ENCODE measurements at regions not wholly inside any gene's neighbourhood (a gene's known extent, or its start where the extent isn't known, plus 50 kb on each side); places are given as distances from the start of the nearest gene placed in this dataset.

DNA sequence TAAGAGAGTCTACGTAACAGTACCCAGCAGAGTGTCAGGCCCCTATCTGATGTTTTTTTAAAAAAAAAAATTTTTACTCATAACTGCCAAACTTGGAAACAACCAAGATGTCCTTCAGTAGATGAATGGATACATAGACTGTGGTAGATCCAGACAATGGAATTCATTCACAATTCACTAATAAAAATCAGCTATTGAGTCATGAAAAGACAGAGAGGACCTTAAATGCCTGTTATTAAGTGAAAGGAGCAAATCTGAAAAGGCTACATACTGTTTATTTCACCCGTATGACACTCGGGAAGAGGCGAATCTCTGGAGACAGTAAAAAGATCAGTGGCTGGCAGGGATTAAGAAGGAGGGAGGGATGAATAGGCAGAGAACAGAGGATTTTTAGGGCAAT is 541.4 kb upstream of the TENM4 start:
- no peak overlapping the region for H3K14ac ChIP-seq (ENCODE audit: low read length)
- no peak overlapping the region for H4K12ac ChIP-seq (ENCODE audit: low read depth, low read length)
- H2BK120ac ChIP-seq (ENCODE audit: insufficient read depth, low read length, poor library complexity) = no peak overlapping the region
- no peak overlapping the region for H3K27ac ChIP-seq (ENCODE audit: low read depth, low read length)
- no peak overlapping the region for H3K4me2 ChIP-seq (ENCODE audit: low read length)
- DNase-seq = no peak
- no peaks in the 10 kb centered on the region for H3K9me3 ChIP-seq (ENCODE audit: insufficient read depth, low read depth, low read length)
- no peak overlapping the region for H4K91ac ChIP-seq (ENCODE audit: low read depth, low read length)
- no peak overlapping the region for H3K4me3 ChIP-seq (ENCODE audit: low read depth, low read length)
- H3K23ac ChIP-seq (ENCODE audit: low read length) = no peak overlapping the region
- H3K9ac ChIP-seq (ENCODE audit: low read length) = no peak overlapping the region
- no peaks in the 10 kb centered on the region for H3K79me1 ChIP-seq (ENCODE audit: low read length)
- no peaks in the 10 kb centered on the region for H3K36me3 ChIP-seq (ENCODE audit: control insufficient read depth in 1 of 2, insufficient read depth in 2 of 2, low read length in 2 of 2)
- no peak overlapping the region for H3K4ac ChIP-seq (ENCODE audit: low read depth, low read length)
- no peak overlapping the region for H2AK5ac ChIP-seq (ENCODE audit: low read length)
- no peaks in the 10 kb centered on the region for H3K27me3 ChIP-seq (ENCODE audit: insufficient read depth, low read length)
- no CpG with 5 or more reads among the region's 4 CpGs for WGBS (ENCODE audit: extremely low coverage, insufficient coverage, insufficient read length)
- no peaks in the 10 kb centered on the region for H3K4me1 ChIP-seq (ENCODE audit: control insufficient read depth in 1 of 2, insufficient read depth in 2 of 2, low read length in 2 of 2)
- H3K18ac ChIP-seq (ENCODE audit: low read length) = no peak overlapping the region
- no peak overlapping the region for H4K8ac ChIP-seq (ENCODE audit: low read depth, low read length)
- no peak overlapping the region for H2BK5ac ChIP-seq (ENCODE audit: low read depth, low read length, poor library complexity)
- no peak overlapping the region for H2AFZ ChIP-seq (ENCODE audit: insufficient read depth, low read length, poor library complexity)
- H3K79me2 ChIP-seq (ENCODE audit: control insufficient read depth, insufficient read depth, low read length, poor library complexity) = no peaks in the 10 kb centered on the region
- H2BK12ac ChIP-seq (ENCODE audit: low read length) = no peak overlapping the region

DNA sequence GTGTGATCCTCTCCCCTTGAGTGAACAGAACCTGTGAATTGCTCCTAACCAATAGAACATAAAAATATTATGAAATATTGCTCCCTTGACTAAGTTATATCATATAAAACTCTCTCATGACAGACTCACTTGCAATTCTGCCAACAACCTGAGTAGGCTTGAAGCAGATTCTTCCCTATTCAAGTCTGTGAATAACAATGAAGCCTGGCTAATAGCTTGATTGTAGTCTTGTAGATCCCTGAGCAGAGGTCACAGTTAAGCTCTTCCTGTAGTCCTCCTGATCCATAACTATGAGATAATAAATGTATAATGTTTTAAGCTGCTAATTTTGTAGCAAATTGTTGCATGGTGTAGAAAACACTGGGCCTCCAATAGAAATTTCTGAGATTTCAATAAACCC is 540.1 kb upstream of the TENM4 start:
- H2BK12ac ChIP-seq (ENCODE audit: low read length) = no peak overlapping the region
- no peak overlapping the region for H3K18ac ChIP-seq (ENCODE audit: low read length)
- H3K27me3 ChIP-seq (ENCODE audit: insufficient read depth, low read length) = no peaks in the 10 kb centered on the region
- H3K36me3 ChIP-seq (ENCODE audit: control insufficient read depth in 1 of 2, insufficient read depth in 2 of 2, low read length in 2 of 2) = no peaks in the 10 kb centered on the region
- H3K9ac ChIP-seq (ENCODE audit: low read length) = no peak overlapping the region
- no peak overlapping the region for H2AK5ac ChIP-seq (ENCODE audit: low read length)
- no peak overlapping the region for H3K4ac ChIP-seq (ENCODE audit: low read depth, low read length)
- H3K4me1 ChIP-seq (ENCODE audit: control insufficient read depth in 1 of 2, insufficient read depth in 2 of 2, low read length in 2 of 2) = no peaks in the 10 kb centered on the region
- H3K79me1 ChIP-seq (ENCODE audit: low read length) = no peaks in the 10 kb centered on the region
- H3K4me3 ChIP-seq (ENCODE audit: low read depth, low read length) = no peak overlapping the region
- H3K4me2 ChIP-seq (ENCODE audit: low read length) = no peak overlapping the region
- H2AFZ ChIP-seq (ENCODE audit: insufficient read depth, low read length, poor library complexity) = no peak overlapping the region
- H3K9me3 ChIP-seq (ENCODE audit: insufficient read depth, low read depth, low read length) = no peaks in the 10 kb centered on the region
- H3K79me2 ChIP-seq (ENCODE audit: control insufficient read depth, insufficient read depth, low read length, poor library complexity) = no peaks in the 10 kb centered on the region
- DNase-seq = no peak
- H4K91ac ChIP-seq (ENCODE audit: low read depth, low read length) = no peak overlapping the region
- no peak overlapping the region for H2BK5ac ChIP-seq (ENCODE audit: low read depth, low read length, poor library complexity)
- H4K8ac ChIP-seq (ENCODE audit: low read depth, low read length) = no peak overlapping the region
- H3K14ac ChIP-seq (ENCODE audit: low read length) = no peak overlapping the region
- no peak overlapping the region for H3K27ac ChIP-seq (ENCODE audit: low read depth, low read length)
- H4K12ac ChIP-seq (ENCODE audit: low read depth, low read length) = no peak overlapping the region
- no peak overlapping the region for H3K23ac ChIP-seq (ENCODE audit: low read length)
- H2BK120ac ChIP-seq (ENCODE audit: insufficient read depth, low read length, poor library complexity) = no peak overlapping the region

DNA sequence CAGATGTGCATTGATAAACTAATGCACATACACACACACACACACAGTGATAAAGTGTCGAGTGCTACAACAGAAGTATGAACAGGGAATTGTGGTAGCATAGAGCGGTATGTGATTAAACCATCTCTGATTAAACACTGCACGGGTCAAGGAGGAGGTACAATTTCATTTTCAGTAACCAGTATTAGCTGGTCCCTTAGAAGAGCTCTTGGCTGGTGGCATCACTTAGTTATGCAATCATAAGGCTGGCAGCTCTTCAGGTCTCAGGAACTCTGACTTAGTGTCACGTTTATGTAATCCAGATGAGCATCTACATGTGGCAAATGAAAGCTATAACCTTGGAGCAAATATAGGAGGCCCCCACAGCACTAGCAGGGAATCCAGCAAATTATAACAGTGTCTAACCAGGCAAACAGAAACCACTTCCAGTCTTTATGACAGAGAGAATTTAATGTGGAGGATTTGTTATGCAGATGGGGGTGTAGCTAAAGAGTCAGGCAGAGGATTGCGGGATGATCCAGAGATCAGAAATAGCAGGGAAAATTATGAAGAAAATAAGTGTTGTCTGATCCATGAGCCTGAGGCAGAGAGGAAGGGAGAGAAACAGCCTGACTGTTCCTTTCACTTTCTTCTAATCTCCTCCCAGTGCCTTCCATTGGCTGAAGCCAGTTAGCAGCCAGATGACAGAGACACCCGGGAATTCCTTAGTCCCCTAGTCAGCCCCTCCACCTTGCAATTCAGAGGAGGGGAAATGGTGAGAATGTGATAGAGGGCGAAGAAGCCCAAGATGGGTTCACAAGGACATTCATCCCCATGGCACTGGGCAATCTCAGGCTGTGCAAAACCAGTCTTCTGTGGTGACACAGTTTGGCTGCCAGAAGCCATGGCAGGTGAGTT is 533.1 kb upstream of the TENM4 start:
- Histone ChIP-seq H2BK12ac (ENCODE audit: low read length) (no peak overlapping the region), H3K27me3 (ENCODE audit: insufficient read depth, low read length) (no peaks in the 10 kb centered on the region), H4K91ac (ENCODE audit: low read depth, low read length) (no peak overlapping the region), H3K14ac (ENCODE audit: low read length) (no peak overlapping the region), H3K4me3 (ENCODE audit: low read depth, low read length) (no peak overlapping the region), H4K12ac (ENCODE audit: low read depth, low read length) (no peak overlapping the region), H2BK120ac (ENCODE audit: insufficient read depth, low read length, poor library complexity) (no peak overlapping the region), H3K4ac (ENCODE audit: low read depth, low read length) (no peak overlapping the region), H2BK5ac (ENCODE audit: low read depth, low read length, poor library complexity) (no peak overlapping the region), H3K79me2 (ENCODE audit: control insufficient read depth, insufficient read depth, low read length, poor library complexity) (no peaks in the 10 kb centered on the region), H4K8ac (ENCODE audit: low read depth, low read length) (no peak overlapping the region), H3K79me1 (ENCODE audit: low read length) (no peaks in the 10 kb centered on the region), H3K9ac (ENCODE audit: low read length) (no peak overlapping the region), H3K4me2 (ENCODE audit: low read length) (no peak overlapping the region), H3K27ac (ENCODE audit: low read depth, low read length) (no peak overlapping the region), H3K18ac (ENCODE audit: low read length) (no peak overlapping the region), H2AFZ (ENCODE audit: insufficient read depth, low read length, poor library complexity) (no peak overlapping the region), H3K23ac (ENCODE audit: low read length) (no peak overlapping the region), H3K9me3 (ENCODE audit: insufficient read depth, low read depth, low read length) (no peaks in the 10 kb centered on the region), H3K36me3 (ENCODE audit: control insufficient read depth in 1 of 2, insufficient read depth in 2 of 2, low read length in 2 of 2) (no peaks in the 10 kb centered on the region), H2AK5ac (ENCODE audit: low read length) (no peak overlapping the region), H3K4me1 (ENCODE audit: control insufficient read depth in 1 of 2, insufficient read depth in 2 of 2, low read length in 2 of 2) (peaks cover 0 to 3% of the 10 kb centered on the region in 2 experiments)
- WGBS (ENCODE audit: extremely low coverage, insufficient coverage, insufficient read length) = no CpG with 5 or more reads among the region's 7 CpGs
- DNase-seq = no peak

DNA sequence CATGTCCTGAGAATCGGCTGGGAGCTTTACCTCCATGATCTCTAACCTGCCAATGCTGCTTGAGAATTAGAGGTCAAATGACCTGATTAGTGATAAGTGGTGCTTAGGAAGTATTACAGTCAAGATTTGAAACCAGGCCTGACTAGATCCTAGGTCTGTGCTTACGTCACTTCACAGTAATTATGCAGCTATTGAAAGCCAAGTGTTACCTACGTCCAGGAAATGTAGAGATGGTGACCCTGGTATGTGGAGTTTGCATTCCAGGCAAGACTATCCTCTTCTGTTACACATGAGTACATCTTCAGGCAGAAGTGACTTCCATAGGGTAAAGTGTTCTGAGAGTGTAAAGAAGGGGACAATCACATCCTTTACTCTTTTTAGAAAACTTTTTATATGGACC is 530.4 kb upstream of the TENM4 start:
- H3K14ac ChIP-seq (ENCODE audit: low read length) = no peak overlapping the region
- no peak overlapping the region for H4K12ac ChIP-seq (ENCODE audit: low read depth, low read length)
- no peak overlapping the region for H3K27ac ChIP-seq (ENCODE audit: low read depth, low read length)
- H3K23ac ChIP-seq (ENCODE audit: low read length) = no peak overlapping the region
- no peak overlapping the region for H2AFZ ChIP-seq (ENCODE audit: insufficient read depth, low read length, poor library complexity)
- H2AK5ac ChIP-seq (ENCODE audit: low read length) = no peak overlapping the region
- H2BK5ac ChIP-seq (ENCODE audit: low read depth, low read length, poor library complexity) = no peak overlapping the region
- no peaks in the 10 kb centered on the region for H3K79me1 ChIP-seq (ENCODE audit: low read length)
- H3K27me3 ChIP-seq (ENCODE audit: insufficient read depth, low read length) = no peaks in the 10 kb centered on the region
- H3K18ac ChIP-seq (ENCODE audit: low read length) = no peak overlapping the region
- H2BK120ac ChIP-seq (ENCODE audit: insufficient read depth, low read length, poor library complexity) = no peak overlapping the region
- H3K4ac ChIP-seq (ENCODE audit: low read depth, low read length) = no peak overlapping the region
- no peak overlapping the region for H3K4me3 ChIP-seq (ENCODE audit: low read depth, low read length)
- H2BK12ac ChIP-seq (ENCODE audit: low read length) = no peak overlapping the region
- H3K9ac ChIP-seq (ENCODE audit: low read length) = no peak overlapping the region
- DNase-seq = no peak
- H3K9me3 ChIP-seq (ENCODE audit: insufficient read depth, low read depth, low read length) = no peaks in the 10 kb centered on the region
- WGBS (ENCODE audit: extremely low coverage, insufficient coverage, insufficient read length) = no CpG with 5 or more reads among the region's 3 CpGs
- H4K91ac ChIP-seq (ENCODE audit: low read depth, low read length) = no peak overlapping the region
- no peaks in the 10 kb centered on the region for H3K79me2 ChIP-seq (ENCODE audit: control insufficient read depth, insufficient read depth, low read length, poor library complexity)
- H3K36me3 ChIP-seq (ENCODE audit: control insufficient read depth in 1 of 2, insufficient read depth in 2 of 2, low read length in 2 of 2) = no peaks in the 10 kb centered on the region
- H3K4me1 ChIP-seq (ENCODE audit: control insufficient read depth in 1 of 2, insufficient read depth in 2 of 2, low read length in 2 of 2) = peaks cover 0 to 3% of the 10 kb centered on the region in 2 experiments
- H3K4me2 ChIP-seq (ENCODE audit: low read length) = no peak overlapping the region
- no peak overlapping the region for H4K8ac ChIP-seq (ENCODE audit: low read depth, low read length)

Measured in trophoblast cell (in vitro differentiated cells and primary cell).